Cardiac muscle cell (in vitro differentiated cells and primary cell): ENCODE measurements at regions not wholly inside any gene's neighbourhood (a gene's known extent, or its start where the extent isn't known, plus 50 kb on each side); places are given as distances from the start of the nearest gene placed in this dataset.

ENCODE experiments used
- DNase-seq, 2 donors: peaks; one replicate each; pipeline versions ENCODE4 v3.0.0 to v3.0.0-alpha.2; 2010 to 2017; ENCODE audit warnings: low read depth in 1 of 2, low spot score in 1 of 2
- H3K27ac ChIP-seq: fragments of 200-600 bp; sonication (generic); 2 replicates; pipeline ENCODE4 v1.5.1; 2016
- H3K27me3 ChIP-seq: fragments of 200-600 bp; sonication (generic); 2 replicates; pipeline ENCODE4 v1.6.0; 2016; ENCODE audit warnings: control low read depth
- H3K36me3 ChIP-seq: fragments of 200-600 bp; sonication (generic); 2 replicates; pipeline ENCODE4 v1.5.1; 2016; ENCODE audit warnings: control low read depth
- H3K4me1 ChIP-seq: fragments of 200-600 bp; sonication (generic); 2 replicates; pipeline ENCODE4 v1.8.1; 2017; ENCODE audit warnings: low read depth, mild to moderate bottlenecking, mixed run types
- H3K4me3 ChIP-seq: fragments of 200-600 bp; sonication (generic); 2 replicates; pipeline ENCODE4 v1.5.1; 2016; ENCODE audit warnings: mild to moderate bottlenecking
- H3K9me3 ChIP-seq: fragments of 200-600 bp; sonication (generic); 2 replicates; pipeline ENCODE4 v1.5.1; 2017; ENCODE audit warnings: low read depth, mild to moderate bottlenecking, control low read depth
- CTCF ChIP-seq: IDR thresholded peaks from 2 replicates; pipeline ENCODE4 v1.5.1; 2012; ENCODE audit warnings: low read depth, mild to moderate bottlenecking, low read length

GRCh38 chr4:156495836-156496235 is 475.8 kb downstream of the PDGFC start:
- Histone ChIP-seq H3K4me3 (no peak overlapping the region), H3K27ac (no peak overlapping the region), H3K27me3 (no peaks in the 10 kb centered on the region), H3K4me1 (no peaks in the 10 kb centered on the region), H3K36me3 (no peaks in the 10 kb centered on the region), H3K9me3 (no peaks in the 10 kb centered on the region)
- DNase-seq = no peak
- no peak for TF ChIP-seq CTCF

DNA sequence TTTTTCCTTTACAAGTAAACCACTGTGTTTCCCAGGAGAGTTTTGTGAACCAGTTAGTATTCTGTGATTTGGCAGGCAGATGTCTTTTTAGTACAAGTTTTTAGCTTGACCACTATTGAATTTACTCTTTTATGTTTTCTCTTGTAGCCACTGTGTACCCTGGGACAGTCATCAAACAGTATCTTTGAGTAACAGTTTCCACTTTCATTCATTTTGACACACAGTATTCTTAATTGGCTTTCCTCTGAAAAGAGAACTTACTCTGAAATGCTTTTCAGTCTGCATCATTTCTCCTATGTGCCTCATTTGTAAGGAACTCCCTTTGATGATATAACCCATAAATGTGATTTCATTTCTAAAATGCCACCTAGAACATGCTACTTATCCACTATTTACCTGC is 476.5 kb downstream of the PDGFC start:
- DNase-seq = no peak
- TF ChIP-seq CTCF = no peak
- Histone ChIP-seq H3K9me3 (no peaks in the 10 kb centered on the region), H3K27me3 (no peaks in the 10 kb centered on the region), H3K4me3 (no peak overlapping the region), H3K27ac (no peak overlapping the region), H3K36me3 (no peaks in the 10 kb centered on the region), H3K4me1 (no peaks in the 10 kb centered on the region)

GRCh38 chr4:156493858-156494257 is 477.7 kb downstream of the PDGFC start:
- H3K9me3 ChIP-seq = no peaks in the 10 kb centered on the region
- no peak for TF ChIP-seq CTCF
- no peak for DNase-seq
- H3K27ac ChIP-seq = no peak overlapping the region
- H3K4me1 ChIP-seq = no peaks in the 10 kb centered on the region
- H3K36me3 ChIP-seq = no peaks in the 10 kb centered on the region
- no peak overlapping the region for H3K4me3 ChIP-seq
- H3K27me3 ChIP-seq = no peaks in the 10 kb centered on the region

DNA sequence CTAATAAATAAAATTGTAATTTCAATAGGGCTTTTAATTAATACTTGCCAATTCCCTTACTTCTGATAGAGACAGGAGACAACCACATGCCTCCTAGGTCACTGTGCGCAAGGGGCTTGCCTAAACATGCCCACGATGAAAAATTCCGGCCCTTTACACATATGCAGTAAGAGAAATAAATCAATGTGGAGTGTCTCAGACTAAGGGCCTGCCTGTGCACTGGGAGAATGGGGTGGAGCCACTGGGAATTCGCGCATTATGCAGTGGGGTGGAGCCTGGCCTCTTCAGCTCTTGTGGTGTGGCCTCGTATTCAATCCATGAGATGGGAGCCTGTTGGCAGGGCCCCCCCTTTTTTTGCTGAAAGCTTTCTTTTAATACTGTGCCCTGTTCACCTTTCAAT is 484.5 kb downstream of the PDGFC start:
- no peak for DNase-seq
- H3K27me3 ChIP-seq = no peaks in the 10 kb centered on the region
- no peaks in the 10 kb centered on the region for H3K9me3 ChIP-seq
- no peaks in the 10 kb centered on the region for H3K36me3 ChIP-seq
- TF ChIP-seq CTCF = no peak
- no peaks in the 10 kb centered on the region for H3K4me1 ChIP-seq
- H3K4me3 ChIP-seq = no peak overlapping the region
- no peak overlapping the region for H3K27ac ChIP-seq

DNA sequence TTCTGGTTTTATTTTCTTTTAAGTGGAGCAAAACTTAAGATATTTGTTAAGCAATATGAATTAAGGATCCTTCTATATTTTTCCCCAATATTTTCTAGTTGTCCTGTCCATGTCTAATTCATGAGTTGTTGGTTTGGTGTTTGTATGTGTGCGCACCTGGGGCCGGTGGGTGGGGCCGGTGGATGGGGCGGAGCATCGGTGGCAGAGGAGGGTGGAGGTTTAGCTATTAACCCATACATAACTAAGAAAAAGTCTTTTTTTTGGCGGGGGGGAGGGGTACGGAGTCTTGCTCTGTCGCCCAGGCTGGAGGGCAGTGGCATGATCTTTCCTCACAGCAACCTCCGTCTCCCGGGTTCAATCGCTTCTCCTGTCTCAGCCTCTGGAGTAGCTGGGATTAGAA is 489.8 kb downstream of the PDGFC start:
- Histone ChIP-seq H3K27me3 (no peaks in the 10 kb centered on the region), H3K27ac (no peak overlapping the region), H3K9me3 (no peaks in the 10 kb centered on the region), H3K36me3 (no peaks in the 10 kb centered on the region), H3K4me3 (no peak overlapping the region), H3K4me1 (no peaks in the 10 kb centered on the region)
- DNase-seq = no peak
- TF ChIP-seq CTCF = no peak

- Histone ChIP-seq H3K36me3 (no peaks in the 10 kb centered on the region), H3K9me3 (no peaks in the 10 kb centered on the region), H3K4me3 (no peak overlapping the region), H3K27ac (no peak overlapping the region), H3K4me1 (no peaks in the 10 kb centered on the region), H3K27me3 (no peaks in the 10 kb centered on the region)
- TF ChIP-seq CTCF = no peak
- no peak for DNase-seq
Measured at GRCh38 chr4:156477636-156478035, 494.0 kb downstream of the PDGFC start.
